Fibroblast of skin of left biceps (primary cell): ENCODE measurements at regions not wholly inside any gene's neighbourhood (a gene's known extent, or its start where the extent isn't known, plus 50 kb on each side); places are given as distances from the start of the nearest gene placed in this dataset.

Experiments used
- DNase-seq, 2 experiments: peaks; one replicate each; pipeline ENCODE4 v3.0.0-alpha.2; 2013; ENCODE audit warnings: low read depth in 2 of 2

- DNase-seq, result no peak
Observed at GRCh38 chr6:56407883-56408410, 160.6 kb upstream of the COL21A1 start.

DNA sequence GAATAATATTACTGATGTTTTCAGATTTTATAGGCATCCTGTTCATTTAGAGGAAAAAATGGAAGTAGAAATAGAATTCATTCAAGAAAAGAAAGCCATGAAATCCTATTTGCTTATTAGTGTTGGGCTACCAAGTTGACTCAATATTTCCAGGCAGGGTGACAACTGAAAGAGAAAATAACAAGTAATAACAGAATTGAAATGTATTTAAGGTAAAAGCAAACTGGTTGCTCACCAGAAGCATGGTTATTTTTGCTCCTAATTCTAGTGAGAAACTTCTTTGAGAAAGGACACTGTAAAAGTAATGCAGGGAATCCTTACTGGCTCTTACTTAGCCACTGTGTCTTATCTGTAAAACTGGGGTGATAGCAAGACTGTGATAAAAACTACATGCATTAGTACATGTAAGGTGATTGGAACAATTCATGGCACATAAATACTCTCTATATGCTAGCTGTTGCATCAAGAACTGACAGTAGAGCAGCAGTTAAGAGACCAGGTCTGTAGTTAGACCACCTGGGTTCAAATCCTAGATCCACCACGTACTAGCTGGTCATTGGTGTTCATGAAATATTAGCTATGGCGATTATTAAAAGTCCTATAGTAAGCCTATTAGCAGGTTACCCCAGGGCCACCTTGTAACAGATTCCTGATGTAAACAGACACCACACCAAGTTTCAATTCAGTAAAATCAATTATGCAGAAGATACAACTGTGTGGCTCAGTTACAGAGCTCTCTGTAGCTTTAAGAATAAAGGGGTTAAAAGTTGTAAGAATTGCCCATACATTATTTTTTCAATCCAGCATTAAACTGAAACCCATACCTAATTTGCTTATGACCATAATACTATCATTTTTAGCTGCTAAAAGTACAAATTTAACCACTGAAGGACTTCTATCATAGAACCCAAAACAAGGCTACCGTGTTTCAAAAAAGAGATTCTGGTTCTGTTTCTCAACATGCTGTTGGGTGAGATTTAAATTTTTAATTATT lies 159.2 kb upstream of the COL21A1 start:
- no peak for DNase-seq

GRCh38 chr6:56404599-56404998 lies 157.2 kb upstream of the COL21A1 start:
- DNase-seq, result no peak

GRCh38 chr6:56403745-56404144 lies 156.4 kb upstream of the COL21A1 start:
- DNase-seq, result no peak

GRCh38 chr6:56401477-56402070 lies 154.2 kb upstream of the COL21A1 start:
- no peak for DNase-seq

- no peak for DNase-seq
Observed at GRCh38 chr6:56400273-56400672, 152.9 kb upstream of the COL21A1 start.

DNA sequence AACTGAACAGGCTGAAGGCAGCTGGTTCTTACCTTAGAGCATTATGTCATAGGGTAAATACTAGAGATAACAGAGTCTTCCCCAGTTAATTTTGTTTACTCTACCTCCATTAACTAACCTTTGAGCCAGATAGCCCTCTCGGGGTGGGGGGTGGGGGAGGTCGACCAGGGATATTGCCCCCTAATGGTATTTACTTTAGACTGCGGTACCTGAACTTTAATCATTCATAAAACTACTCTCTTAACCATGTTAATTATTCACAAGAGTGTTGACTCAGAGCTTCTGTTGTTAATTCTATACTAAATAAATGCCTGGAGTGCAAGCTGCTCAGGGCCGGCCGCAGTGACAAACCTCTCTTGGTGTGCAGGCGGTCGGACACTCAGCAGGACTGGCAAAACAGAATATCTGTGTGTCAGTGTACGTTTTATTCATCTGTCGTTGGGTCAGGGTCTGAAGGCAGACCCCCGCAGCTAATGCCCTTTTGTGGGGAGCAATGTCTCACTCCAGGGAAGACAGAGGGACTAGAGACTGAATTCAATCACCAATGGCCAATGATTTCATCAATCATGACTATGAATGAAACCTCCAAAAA lies 152.4 kb upstream of the COL21A1 start:
- no peak for DNase-seq

GRCh38 chr6:56399250-56399671 lies 151.9 kb upstream of the COL21A1 start:
- no peak for DNase-seq

- no peak for DNase-seq
Observed at GRCh38 chr6:56396435-56396834, 149.1 kb upstream of the COL21A1 start.

GRCh38 chr6:56393615-56394612 lies 146.5 kb upstream of the COL21A1 start:
- DNase-seq, result no peak

DNA sequence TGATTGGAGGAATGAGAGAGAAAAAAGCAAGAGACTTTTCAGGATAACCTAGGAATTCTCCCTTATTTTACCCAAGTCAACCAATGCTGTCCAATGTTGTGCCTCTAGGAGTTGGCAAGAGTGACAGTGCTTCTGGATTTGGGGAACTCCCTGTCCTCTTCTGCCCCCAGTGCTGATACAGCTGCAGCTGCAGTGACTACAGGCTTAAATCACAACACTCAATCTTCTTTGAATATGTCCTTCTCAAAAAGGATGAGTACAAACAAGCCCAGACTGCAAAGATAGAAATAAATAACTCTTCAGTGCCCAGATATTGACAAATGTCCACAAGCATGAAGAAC lies 141.0 kb upstream of the COL21A1 start:
- no peak for DNase-seq

GRCh38 chr6:56387621-56388414 lies 140.4 kb upstream of the COL21A1 start:
- no peak for DNase-seq

DNA sequence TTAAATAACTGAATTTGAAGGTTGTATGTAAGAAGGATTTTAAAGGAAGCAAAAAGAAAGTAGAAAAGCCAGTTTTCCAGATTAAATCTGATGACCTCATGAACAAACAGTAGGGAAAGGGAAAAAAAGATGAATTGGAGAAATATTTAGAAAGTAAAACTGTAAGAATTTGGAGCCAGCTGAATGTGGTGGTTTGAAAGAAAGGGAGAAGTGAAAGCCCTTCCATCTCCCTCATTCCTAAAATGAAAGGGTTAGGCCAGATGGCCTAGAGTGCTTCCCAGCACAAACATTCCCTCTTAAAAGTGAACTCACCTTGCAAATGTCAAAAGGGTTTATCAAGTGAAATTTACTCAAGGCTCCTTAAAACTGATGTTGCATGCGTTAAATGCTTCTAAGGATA lies 139.3 kb upstream of the COL21A1 start:
- DNase-seq, result no peak

GRCh38 chr6:56385981-56386593 lies 138.7 kb upstream of the COL21A1 start:
- DNase-seq, result no peak

- DNase-seq, result no peak
Observed at GRCh38 chr6:56383160-56383559, 135.8 kb upstream of the COL21A1 start.

GRCh38 chr6:56382416-56382940 lies 135.1 kb upstream of the COL21A1 start:
- no peak for DNase-seq

DNA sequence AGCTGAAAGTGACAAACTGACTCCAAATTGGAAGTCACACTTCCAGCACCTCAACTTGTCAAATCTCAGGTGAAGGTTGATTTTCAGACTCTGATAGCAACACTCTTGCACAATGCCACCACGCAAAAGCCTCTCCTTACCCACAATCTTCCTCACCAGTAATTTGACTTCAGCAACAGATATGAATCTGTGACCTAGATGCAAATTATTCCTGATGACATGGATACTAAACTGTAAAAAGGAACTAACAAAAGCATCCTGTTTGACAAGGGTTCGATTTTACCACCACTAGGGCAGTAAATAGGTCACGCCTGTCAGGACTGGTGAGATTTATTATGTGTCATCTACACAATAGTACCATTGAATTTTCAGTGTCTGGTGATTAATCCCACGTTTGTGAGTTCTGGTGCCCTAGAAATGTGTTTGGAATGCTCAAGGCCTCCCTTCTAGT lies 134.4 kb upstream of the COL21A1 start:
- peak; percentile 33 to 41 for DNase-seq

DNA sequence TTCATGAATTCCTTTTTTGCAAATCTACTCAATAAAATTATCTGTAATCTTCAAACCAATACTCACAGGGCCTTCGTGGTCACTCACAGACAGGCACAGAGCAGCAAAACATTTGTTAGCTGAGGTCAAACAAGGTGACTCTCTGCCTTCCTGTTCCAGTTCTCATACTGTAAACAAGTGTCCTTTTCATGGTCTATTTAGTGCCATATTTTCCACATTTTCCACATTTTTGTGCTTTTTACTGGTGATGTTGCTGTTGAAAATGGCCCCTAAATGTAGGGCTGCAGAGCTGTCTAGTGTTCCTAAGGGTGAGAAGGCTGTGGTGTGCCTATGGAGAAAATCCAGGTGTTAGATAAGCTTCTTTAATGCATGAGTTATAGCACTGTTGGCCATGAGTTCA lies 133.1 kb upstream of the COL21A1 start:
- DNase-seq, result no peak

GRCh38 chr6:56378966-56379585 lies 131.7 kb upstream of the COL21A1 start:
- no peak for DNase-seq
